HCT116 (cell line): ENCODE measurements at regions not wholly inside any gene's neighbourhood (a gene's known extent, or its start where the extent isn't known, plus 50 kb on each side); places are given as distances from the start of the nearest gene placed in this dataset.

Experiments used
- ATAC-seq: fragments of 200-7000 bp; cut with Tn5 transposase; 2 replicates; pipeline ENCODE4 v1.9.1; 2020; ENCODE audit warnings: mild to moderate bottlenecking, moderate library complexity
- BruUV-seq: library from RNA; stranded (reverse); fragments of 400-500 nt; replicated peaks from 2 replicates; lab custom pipeline; 2021; lab: Mats Ljungman, UMichigan
- CTCF ChIA-PET: fragments of 300-600 bp; sonication (Branson Sonifier 250); formaldehyde crosslinking; loops from one replicate; lab custom pipeline; 2021; ENCODE audit warnings: antibody characterized with exemption; lab: Charles Lee
- POLR2A ChIA-PET: fragments of 300-600, 350-600 bp; sonication (Branson Sonifier 250); formaldehyde crosslinking; loops from one replicate; lab custom pipeline; 2021; ENCODE audit warnings: antibody characterized with exemption; lab: Charles Lee
- RAD21 ChIA-PET, 2 experiments: fragments of 300-600 bp; sonication (Branson Sonifier 250); formaldehyde crosslinking; loops; one replicate each; lab custom pipeline; 2023; ENCODE audit warnings: low total read pairs in 2 of 2; ENCODE audit not compliant: uncharacterized antibody in 2 of 2, unreplicated experiment in 2 of 2, low non-redundant PET in 1 of 2; lab: Charles Lee
- DNase-seq: peaks from one replicate; pipeline ENCODE4 v3.0.0-alpha.2; 2010; ENCODE audit warnings: low read depth, low spot score
- H2AFZ ChIP-seq: fragments of 200-600 bp; shearing (Covaris generic), sonication (generic); 2 replicates; pipeline ENCODE4 v1.6.1; 2017; ENCODE audit warnings: low read depth, mixed run types, mixed read lengths, antibody characterized with exemption, low read length; ENCODE audit not compliant: poor library complexity, severe bottlenecking
- H3K27ac ChIP-seq: 2 replicates; pipeline ENCODE4 v1.5.1; 2012; ENCODE audit warnings: low read depth, low read length
- H3K27me3 ChIP-seq: fragments of 200-600 bp; sonication (generic); 2 replicates; pipeline ENCODE4 v1.6.1; 2016; ENCODE audit warnings: mixed run types, low read length, mixed read lengths; ENCODE audit not compliant: insufficient read depth
- H3K36me3 ChIP-seq, 2 experiments: fragments of 200-500 bp in 1 of 2; fragments of 200-600 bp in 1 of 2; sonication (Bioruptor generic) in 1 of 2; sonication (generic) in 1 of 2; 2 replicates each; pipeline versions ENCODE4 v1.5.1 to v1.6.1; 2014 to 2016; ENCODE audit warnings: low read length in 2 of 2, inconsistent platforms in 1 of 2, mixed read lengths in 1 of 2, mixed run types in 1 of 2; ENCODE audit not compliant: insufficient read depth in 2 of 2, control insufficient read depth in 1 of 2
- H3K4me1 ChIP-seq, 2 experiments: fragments of 200-600 bp in 1 of 2; sonication (generic) in 1 of 2; 2 replicates each; pipeline versions ENCODE4 v1.5.1 to v1.6.1; 2012 to 2017; ENCODE audit warnings: low read length in 2 of 2, inconsistent platforms in 1 of 2, mild to moderate bottlenecking in 1 of 2, mixed read lengths in 1 of 2, mixed run types in 1 of 2, moderate library complexity in 1 of 2; ENCODE audit not compliant: insufficient read depth in 2 of 2, control insufficient read depth in 1 of 2
- H3K4me2 ChIP-seq: fragments of 200-600 bp; sonication (generic); 2 replicates; pipeline ENCODE4 v1.6.1; 2017; ENCODE audit warnings: mixed run types, low read length, mixed read lengths
- H3K4me3 ChIP-seq, 2 experiments: fragments of 200-600 bp in 1 of 2; sonication (generic) in 1 of 2; replicated peaks in 1 of 2; 2 replicates each; pipeline ENCODE4 v1.5.1; 2011 to 2016; ENCODE audit warnings: low read length in 2 of 2, control low read depth in 1 of 2, low read depth in 1 of 2, mild to moderate bottlenecking in 1 of 2, mixed read lengths in 1 of 2, mixed run types in 1 of 2
- H3K79me2 ChIP-seq: fragments of 200-600 bp; sonication (generic); 2 replicates; pipeline ENCODE4 v1.6.1; 2017; ENCODE audit warnings: mild to moderate bottlenecking, mixed run types, low read length, moderate library complexity, mixed read lengths; ENCODE audit not compliant: insufficient read depth
- H3K9ac ChIP-seq: fragments of 200-600 bp; sonication (generic); 2 replicates; pipeline ENCODE4 v1.6.1; 2016; ENCODE audit warnings: low read length, mixed read lengths
- H3K9me2 ChIP-seq: fragments of 200-600 bp; sonication (generic), shearing (Covaris generic); 2 replicates; pipeline ENCODE4 v1.6.1; 2017; ENCODE audit warnings: mixed run types, mild to moderate bottlenecking, moderate library complexity; ENCODE audit not compliant: insufficient read depth
- H3K9me3 ChIP-seq, 2 experiments: fragments of 200-500 bp in 1 of 2; fragments of 200-600 bp in 1 of 2; sonication (Bioruptor generic) in 1 of 2; sonication (generic) in 1 of 2; 2 replicates each; pipeline ENCODE4 v1.6.1; 2014 to 2017; ENCODE audit warnings: low read length in 2 of 2, mixed read lengths in 2 of 2, inconsistent platforms in 1 of 2, low read depth in 1 of 2, mild to moderate bottlenecking in 1 of 2, mixed run types in 1 of 2, moderate library complexity in 1 of 2; ENCODE audit not compliant: control insufficient read depth in 1 of 2, insufficient read depth in 1 of 2
- H4K20me1 ChIP-seq: fragments of 200-600 bp; sonication (generic), shearing (Covaris generic); 2 replicates; pipeline ENCODE4 v1.6.1; 2017; ENCODE audit warnings: mixed run types, mild to moderate bottlenecking, moderate library complexity; ENCODE audit not compliant: insufficient read depth
- ATF3 ChIP-seq: IDR thresholded peaks from 2 replicates; pipeline ENCODE4 v1.6.1; 2012
- CBX3 ChIP-seq: IDR thresholded peaks from 2 replicates; pipeline ENCODE4 v1.6.1; 2012; ENCODE audit warnings: low read depth
- CEBPB ChIP-seq: IDR thresholded peaks from 2 replicates; pipeline ENCODE4 v1.6.1; 2012; ENCODE audit warnings: low read depth
- EGR1 ChIP-seq: IDR thresholded peaks from 2 replicates; pipeline ENCODE4 v1.6.1; 2012; ENCODE audit warnings: low read depth
- ELF1 ChIP-seq: IDR thresholded peaks from 2 replicates; pipeline ENCODE4 v1.6.1; 2012; ENCODE audit warnings: low read depth, borderline replicate concordance
- EZH2 ChIP-seq: fragments of 200-600 bp; sonication (generic); IDR thresholded peaks from 2 replicates; pipeline ENCODE4 v1.6.1; 2017; ENCODE audit warnings: antibody characterized with exemption, mixed run types
- EZH2phosphoT487 ChIP-seq: fragments of 200-600 bp; IDR thresholded peaks from 2 replicates; pipeline ENCODE4 v1.6.1; 2018; ENCODE audit warnings: antibody characterized with exemption, borderline replicate concordance
- JUND ChIP-seq: IDR thresholded peaks from 2 replicates; pipeline ENCODE4 v1.6.1; 2012
- MAX ChIP-seq: IDR thresholded peaks from 2 replicates; pipeline ENCODE4 v1.6.1; 2012
- POLR2AphosphoS5 ChIP-seq: IDR thresholded peaks from 2 replicates; pipeline ENCODE4 v1.6.1; 2011; ENCODE audit warnings: mild to moderate bottlenecking, low read depth, low read length, moderate library complexity
- RAD21 ChIP-seq: IDR thresholded peaks from 2 replicates; pipeline ENCODE4 v1.6.1; 2012; ENCODE audit warnings: low read depth, mild to moderate bottlenecking
- SIN3A ChIP-seq: IDR thresholded peaks from 2 replicates; pipeline ENCODE4 v1.6.1; 2012; ENCODE audit warnings: low read depth
- SP1 ChIP-seq: IDR thresholded peaks from 2 replicates; pipeline ENCODE4 v1.6.1; 2012; ENCODE audit warnings: low read depth
- SRF ChIP-seq: IDR thresholded peaks from 2 replicates; pipeline ENCODE4 v1.6.1; 2012; ENCODE audit warnings: low read depth
- TCF7L2 ChIP-seq: IDR thresholded peaks from 2 replicates; pipeline ENCODE4 v1.7.0; 2011; ENCODE audit warnings: borderline replicate concordance, inconsistent platforms; ENCODE audit not compliant: insufficient read depth, insufficient read length; ENCODE audit errors: extremely low read depth
- intact Hi-C: fragments of 100-400 bp; cut with micrococcal nuclease; formaldehyde crosslinking; loops from 2 replicates; pipeline ENCODE4 v1.10.0; 2022
- TF ChIP-seq, protein P1 (sequence below): IDR thresholded peaks from 2 replicates; pipeline ENCODE4 v1.6.1; 2011; ENCODE audit warnings: mild to moderate bottlenecking, low read length, moderate library complexity; ENCODE audit not compliant: insufficient replicate concordance; ENCODE audit errors: extremely low read depth
- TF ChIP-seq, protein P2 (sequence below), 3 experiments: fragments of 200-600 bp in 1 of 3; sonication (generic) in 1 of 3; IDR thresholded peaks in 2 of 3; conservative IDR thresholded peaks in 1 of 3; 2 replicates each; pipeline ENCODE4 v1.5.1; 2012 to 2017; ENCODE audit warnings: low read depth in 2 of 3, low read length in 2 of 3, antibody characterized with exemption in 1 of 3, borderline replicate concordance in 1 of 3, control low read depth in 1 of 3, mild to moderate bottlenecking in 1 of 3, mixed read lengths in 1 of 3, mixed run types in 1 of 3, moderate library complexity in 1 of 3; ENCODE audit not compliant: insufficient read depth in 1 of 3
- TF ChIP-seq, protein P3 (sequence below): IDR thresholded peaks from 2 replicates; pipeline ENCODE4 v1.6.1; 2012; ENCODE audit warnings: low read depth

- Histone ChIP-seq H3K4me1 (0 out of 4 replicates have a peak, but pooled peaks cover 0 to 7% of the 10 kb centered on the region in 2 experiments), H3K36me3 (no peaks in the 10 kb centered on the region), H4K20me1 (no peaks in the 10 kb centered on the region)
- ChIA-PET POLR2A (no interaction called here), RAD21 (no interaction called here)
- TF ChIP-seq POLR2AphosphoS5 (no peak), ATF3 (no peak), MAX (no peak), EGR1 (no peak), EZH2 (no peak), CBX3 (no peak), RAD21 (no peak), CEBPB (no peak), ELF1 (no peak), SIN3A (no peak), SP1 (no peak), TCF7L2 (no peak), JUND (no peak), EZH2phosphoT487 (no peak), SRF (no peak)
- TF ChIP-seq, protein P1, sequence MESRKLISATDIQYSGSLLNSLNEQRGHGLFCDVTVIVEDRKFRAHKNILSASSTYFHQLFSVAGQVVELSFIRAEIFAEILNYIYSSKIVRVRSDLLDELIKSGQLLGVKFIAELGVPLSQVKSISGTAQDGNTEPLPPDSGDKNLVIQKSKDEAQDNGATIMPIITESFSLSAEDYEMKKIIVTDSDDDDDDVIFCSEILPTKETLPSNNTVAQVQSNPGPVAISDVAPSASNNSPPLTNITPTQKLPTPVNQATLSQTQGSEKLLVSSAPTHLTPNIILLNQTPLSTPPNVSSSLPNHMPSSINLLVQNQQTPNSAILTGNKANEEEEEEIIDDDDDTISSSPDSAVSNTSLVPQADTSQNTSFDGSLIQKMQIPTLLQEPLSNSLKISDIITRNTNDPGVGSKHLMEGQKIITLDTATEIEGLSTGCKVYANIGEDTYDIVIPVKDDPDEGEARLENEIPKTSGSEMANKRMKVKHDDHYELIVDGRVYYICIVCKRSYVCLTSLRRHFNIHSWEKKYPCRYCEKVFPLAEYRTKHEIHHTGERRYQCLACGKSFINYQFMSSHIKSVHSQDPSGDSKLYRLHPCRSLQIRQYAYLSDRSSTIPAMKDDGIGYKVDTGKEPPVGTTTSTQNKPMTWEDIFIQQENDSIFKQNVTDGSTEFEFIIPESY: no peak
- TF ChIP-seq, protein P2, sequence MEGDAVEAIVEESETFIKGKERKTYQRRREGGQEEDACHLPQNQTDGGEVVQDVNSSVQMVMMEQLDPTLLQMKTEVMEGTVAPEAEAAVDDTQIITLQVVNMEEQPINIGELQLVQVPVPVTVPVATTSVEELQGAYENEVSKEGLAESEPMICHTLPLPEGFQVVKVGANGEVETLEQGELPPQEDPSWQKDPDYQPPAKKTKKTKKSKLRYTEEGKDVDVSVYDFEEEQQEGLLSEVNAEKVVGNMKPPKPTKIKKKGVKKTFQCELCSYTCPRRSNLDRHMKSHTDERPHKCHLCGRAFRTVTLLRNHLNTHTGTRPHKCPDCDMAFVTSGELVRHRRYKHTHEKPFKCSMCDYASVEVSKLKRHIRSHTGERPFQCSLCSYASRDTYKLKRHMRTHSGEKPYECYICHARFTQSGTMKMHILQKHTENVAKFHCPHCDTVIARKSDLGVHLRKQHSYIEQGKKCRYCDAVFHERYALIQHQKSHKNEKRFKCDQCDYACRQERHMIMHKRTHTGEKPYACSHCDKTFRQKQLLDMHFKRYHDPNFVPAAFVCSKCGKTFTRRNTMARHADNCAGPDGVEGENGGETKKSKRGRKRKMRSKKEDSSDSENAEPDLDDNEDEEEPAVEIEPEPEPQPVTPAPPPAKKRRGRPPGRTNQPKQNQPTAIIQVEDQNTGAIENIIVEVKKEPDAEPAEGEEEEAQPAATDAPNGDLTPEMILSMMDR (IDR thresholded peaks at IDR 0.05 in 2 of 3, conservative IDR thresholded peaks at IDR 0.05 in 1 of 3; ENCODE audit: borderline replicate concordance in 1 of 3, insufficient read depth in 1 of 3, low read depth in 2 of 3, low read length in 2 of 3): no peak
- TF ChIP-seq, protein P3, sequence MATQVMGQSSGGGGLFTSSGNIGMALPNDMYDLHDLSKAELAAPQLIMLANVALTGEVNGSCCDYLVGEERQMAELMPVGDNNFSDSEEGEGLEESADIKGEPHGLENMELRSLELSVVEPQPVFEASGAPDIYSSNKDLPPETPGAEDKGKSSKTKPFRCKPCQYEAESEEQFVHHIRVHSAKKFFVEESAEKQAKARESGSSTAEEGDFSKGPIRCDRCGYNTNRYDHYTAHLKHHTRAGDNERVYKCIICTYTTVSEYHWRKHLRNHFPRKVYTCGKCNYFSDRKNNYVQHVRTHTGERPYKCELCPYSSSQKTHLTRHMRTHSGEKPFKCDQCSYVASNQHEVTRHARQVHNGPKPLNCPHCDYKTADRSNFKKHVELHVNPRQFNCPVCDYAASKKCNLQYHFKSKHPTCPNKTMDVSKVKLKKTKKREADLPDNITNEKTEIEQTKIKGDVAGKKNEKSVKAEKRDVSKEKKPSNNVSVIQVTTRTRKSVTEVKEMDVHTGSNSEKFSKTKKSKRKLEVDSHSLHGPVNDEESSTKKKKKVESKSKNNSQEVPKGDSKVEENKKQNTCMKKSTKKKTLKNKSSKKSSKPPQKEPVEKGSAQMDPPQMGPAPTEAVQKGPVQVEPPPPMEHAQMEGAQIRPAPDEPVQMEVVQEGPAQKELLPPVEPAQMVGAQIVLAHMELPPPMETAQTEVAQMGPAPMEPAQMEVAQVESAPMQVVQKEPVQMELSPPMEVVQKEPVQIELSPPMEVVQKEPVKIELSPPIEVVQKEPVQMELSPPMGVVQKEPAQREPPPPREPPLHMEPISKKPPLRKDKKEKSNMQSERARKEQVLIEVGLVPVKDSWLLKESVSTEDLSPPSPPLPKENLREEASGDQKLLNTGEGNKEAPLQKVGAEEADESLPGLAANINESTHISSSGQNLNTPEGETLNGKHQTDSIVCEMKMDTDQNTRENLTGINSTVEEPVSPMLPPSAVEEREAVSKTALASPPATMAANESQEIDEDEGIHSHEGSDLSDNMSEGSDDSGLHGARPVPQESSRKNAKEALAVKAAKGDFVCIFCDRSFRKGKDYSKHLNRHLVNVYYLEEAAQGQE: no peak
- TF ChIP-seq, all 23 proteins: peak for 0
- CTCF ChIA-PET: no interaction called here
- Histone ChIP-seq H3K9me2 (no peaks in the 10 kb centered on the region), H3K27ac (no peak overlapping the region), H2AFZ (no peak overlapping the region), H3K9ac (no peak overlapping the region), H3K27me3 (no peaks in the 10 kb centered on the region), H3K9me3 (no peaks in the 10 kb centered on the region), H3K4me3 (no peak overlapping the region), H3K4me2 (no peak overlapping the region), H3K79me2 (no peaks in the 10 kb centered on the region)
- intact Hi-C loops: no loop called here
- no TSS peak for BruUV-seq
- ATAC-seq (no peak), DNase-seq (no peak)
These were observed 116.6 kb downstream of the BUB3 start for GRCh38 chr10:123270806-123271205.
